IMR-90 (cell line): ENCODE measurements at regions not wholly inside any gene's neighbourhood (a gene's known extent, or its start where the extent isn't known, plus 50 kb on each side); places are given as distances from the start of the nearest gene placed in this dataset.

Experiments
- ATAC-seq: fragments of 200-7000 bp; cut with Tn5 transposase; 2 replicates; pipeline ENCODE4 v1.9.1; 2020; ENCODE audit warnings: low read depth, mild to moderate bottlenecking, moderate library complexity
- BruUV-seq: library from RNA; stranded (reverse); fragments of 400-500 nt; replicated peaks from 2 replicates; lab custom pipeline; 2021; lab: Mats Ljungman, UMichigan
- CTCF ChIA-PET: fragments of 300-600 bp; formaldehyde crosslinking; extraction: SDS; loops from one replicate; lab custom pipeline; 2021; ENCODE audit warnings: antibody characterized with exemption; lab: Yijun Ruan, JAX
- POLR2A ChIA-PET: fragments of 300-600 bp; sonication (Branson Sonifier 250); formaldehyde crosslinking; loops from one replicate; lab custom pipeline; 2022; ENCODE audit warnings: antibody characterized with exemption; ENCODE audit not compliant: unreplicated experiment; lab: Charles Lee
- DNase-seq: peaks from one replicate; pipeline ENCODE4 v3.0.0; 2013
- H2AFZ ChIP-seq: replicated peaks from 2 replicates; pipeline ENCODE3; 2013; ENCODE audit warnings: low read length, mild to moderate bottlenecking; ENCODE audit not compliant: poor library complexity
- H2AK5ac ChIP-seq: 2 replicates; pipeline ENCODE4 v1.6.1; 2013; ENCODE audit warnings: low read depth, low read length, inconsistent platforms
- H2AK9ac ChIP-seq: replicated peaks from 2 replicates; pipeline ENCODE3; 2013; ENCODE audit warnings: mild to moderate bottlenecking, low read depth, low read length, moderate library complexity; ENCODE audit not compliant: poor library complexity
- H2BK120ac ChIP-seq: 2 replicates; pipeline ENCODE4 v1.6.1; 2013; ENCODE audit warnings: low read depth, low read length, inconsistent platforms
- H2BK15ac ChIP-seq: 3 replicates; pipeline ENCODE4 v1.6.1; 2013; ENCODE audit warnings: low read depth, low read length, inconsistent platforms
- H2BK20ac ChIP-seq: 2 replicates; pipeline ENCODE4 v1.6.1; 2013; ENCODE audit warnings: low read depth, mild to moderate bottlenecking, inconsistent platforms, low read length, moderate library complexity
- H2BK5ac ChIP-seq: 2 replicates; pipeline ENCODE4 v1.6.1; 2013; ENCODE audit warnings: mild to moderate bottlenecking, low read depth, low read length, inconsistent platforms; ENCODE audit not compliant: poor library complexity, severe bottlenecking
- H3K14ac ChIP-seq: replicated peaks from 2 replicates; pipeline ENCODE4 v1.6.1; 2013; ENCODE audit warnings: low read depth, low read length, inconsistent platforms
- H3K18ac ChIP-seq: 2 replicates; pipeline ENCODE4 v1.6.1; 2013; ENCODE audit warnings: low read depth, low read length, control low read depth
- H3K23ac ChIP-seq: 2 replicates; pipeline ENCODE4 v1.6.1; 2013; ENCODE audit warnings: low read depth, low read length, inconsistent platforms
- H3K27ac ChIP-seq: 2 replicates; pipeline ENCODE4 v1.5.1; 2013; ENCODE audit warnings: mild to moderate bottlenecking, control low read depth, low read length; ENCODE audit not compliant: insufficient read depth
- H3K27me3 ChIP-seq: 2 replicates; pipeline ENCODE4 v1.6.1; 2013; ENCODE audit warnings: low read length; ENCODE audit not compliant: control insufficient read depth, insufficient read depth
- H3K36me3 ChIP-seq: 2 replicates; pipeline ENCODE4 v1.6.1; 2013; ENCODE audit warnings: low read length, mixed read lengths; ENCODE audit not compliant: control insufficient read depth, insufficient read depth
- H3K4ac ChIP-seq: 2 replicates; pipeline ENCODE4 v1.6.1; 2013; ENCODE audit warnings: low read depth, low read length, inconsistent platforms
- H3K4me1 ChIP-seq: 2 replicates; pipeline ENCODE4 v1.6.1; 2013; ENCODE audit warnings: low read length, mixed read lengths; ENCODE audit not compliant: control insufficient read depth, insufficient read depth
- H3K4me2 ChIP-seq: 2 replicates; pipeline ENCODE4 v1.6.1; 2013; ENCODE audit warnings: low read depth, mild to moderate bottlenecking, control low read depth, low read length, moderate library complexity
- H3K4me3 ChIP-seq: 2 replicates; pipeline ENCODE4 v1.5.1; 2013; ENCODE audit warnings: low read depth, mild to moderate bottlenecking, control low read depth, low read length, moderate library complexity; ENCODE audit not compliant: insufficient read depth
- H3K56ac ChIP-seq: 2 replicates; pipeline ENCODE4 v1.6.1; 2013; ENCODE audit warnings: low read length, inconsistent platforms; ENCODE audit not compliant: insufficient read depth; ENCODE audit errors: extremely low read depth
- H3K79me1 ChIP-seq, 2 experiments: 2 replicates each; pipeline ENCODE4 v1.6.1; 2013; ENCODE audit warnings: low read length in 2 of 2, inconsistent platforms in 1 of 2, low read depth in 1 of 2
- H3K9ac ChIP-seq: 2 replicates; pipeline ENCODE4 v1.6.1; 2013; ENCODE audit warnings: low read depth, low read length, control low read depth
- H3K9me1 ChIP-seq: 2 replicates; pipeline ENCODE4 v1.6.1; 2013; ENCODE audit warnings: low read length, inconsistent platforms; ENCODE audit not compliant: insufficient read depth
- H3K9me3 ChIP-seq: 2 replicates; pipeline ENCODE4 v1.6.1; 2013; ENCODE audit warnings: low read length; ENCODE audit not compliant: control insufficient read depth, insufficient read depth
- H4K20me1 ChIP-seq: 2 replicates; pipeline ENCODE4 v1.6.1; 2013; ENCODE audit warnings: low read length, inconsistent platforms; ENCODE audit not compliant: insufficient read depth
- H4K5ac ChIP-seq: 2 replicates; pipeline ENCODE4 v1.6.1; 2013; ENCODE audit warnings: mild to moderate bottlenecking, low read depth, low read length, control low read depth
- H4K8ac ChIP-seq, 2 experiments: 2 replicates each; pipeline ENCODE4 v1.6.1; 2013; ENCODE audit warnings: low read depth in 2 of 2, low read length in 2 of 2, control low read depth in 1 of 2, inconsistent platforms in 1 of 2
- H4K91ac ChIP-seq: 2 replicates; pipeline ENCODE4 v1.6.1; 2013; ENCODE audit warnings: low read depth, low read length, inconsistent platforms; ENCODE audit not compliant: insufficient read depth
- BHLHE40 ChIP-seq: fragments of 150-350 bp; IDR thresholded peaks from 2 replicates; pipeline ENCODE4 v1.6.1; 2016; ENCODE audit warnings: mild to moderate bottlenecking, low read depth, low read length
- CEBPB ChIP-seq: IDR thresholded peaks from 2 replicates; pipeline ENCODE4 v1.6.1; 2012; ENCODE audit warnings: low read depth, low read length, improper control_type of control experiment
- CHD1 ChIP-seq: IDR thresholded peaks from 2 replicates; pipeline ENCODE4 v1.6.1; 2012; ENCODE audit warnings: low read depth, low read length, improper control_type of control experiment
- CTCF ChIP-seq: conservative IDR thresholded peaks from 2 replicates; pipeline ENCODE4 v1.5.1; 2012; ENCODE audit warnings: mild to moderate bottlenecking, low read depth, low read length, improper control_type of control experiment
- ELK1 ChIP-seq: fragments of 150-350 bp; IDR thresholded peaks from 2 replicates; pipeline ENCODE4 v1.6.1; 2016; ENCODE audit warnings: low read depth, mild to moderate bottlenecking, low read length, moderate library complexity, borderline replicate concordance
- FOS ChIP-seq: fragments of 150-350 bp; IDR thresholded peaks from 2 replicates; pipeline ENCODE4 v1.6.1; 2016; ENCODE audit warnings: low read depth, low read length
- MAZ ChIP-seq: IDR thresholded peaks from 2 replicates; pipeline ENCODE4 v1.6.1; 2012; ENCODE audit warnings: low read depth, mild to moderate bottlenecking, low read length, improper control_type of control experiment, moderate library complexity, borderline replicate concordance
- POLR2A ChIP-seq: IDR thresholded peaks from 2 replicates; pipeline ENCODE4 v1.6.1; 2012; ENCODE audit warnings: mild to moderate bottlenecking, low read depth, low read length
- RAD21 ChIP-seq: IDR thresholded peaks from 2 replicates; pipeline ENCODE4 v1.6.1; 2012; ENCODE audit warnings: low read length, improper control_type of control experiment
- USF2 ChIP-seq: fragments of 150-350 bp; IDR thresholded peaks from 2 replicates; pipeline ENCODE4 v1.6.1; 2017; ENCODE audit warnings: mild to moderate bottlenecking, antibody characterized with exemption, low read length, low read depth
- WGBS, 2 experiments: methylation state at CpG; one replicate each; pipeline versions ENCODE4 v1.1.5 to v1.1.7; 2013; ENCODE audit warnings: missing lambda C conversion rate in 2 of 2; ENCODE audit not compliant: insufficient read length in 1 of 2; ENCODE audit errors: extremely low coverage in 2 of 2; 5-methylcytosine and 5-hydroxymethylcytosine counted together
- dilution Hi-C: fragments of 300-500 bp; cut with HindIII; formaldehyde crosslinking; loops from one replicate; pipeline ENCODE4 v1.14.3; 2018; ENCODE audit warnings: low sequenced_read_pairs; ENCODE audit not compliant: unreplicated experiment
- in situ Hi-C: fragments of 300-500 bp; cut with MboI; formaldehyde crosslinking; loops from 3 replicates; pipeline ENCODE4 v1.14.3; 2019; ENCODE audit warnings: low sequenced_read_pairs, inconsistent platforms, mixed read lengths
- intact Hi-C: fragments of 100-400 bp; cut with micrococcal nuclease; formaldehyde crosslinking; loops from 2 replicates; pipeline ENCODE4 v1.10.0; 2022

DNA sequence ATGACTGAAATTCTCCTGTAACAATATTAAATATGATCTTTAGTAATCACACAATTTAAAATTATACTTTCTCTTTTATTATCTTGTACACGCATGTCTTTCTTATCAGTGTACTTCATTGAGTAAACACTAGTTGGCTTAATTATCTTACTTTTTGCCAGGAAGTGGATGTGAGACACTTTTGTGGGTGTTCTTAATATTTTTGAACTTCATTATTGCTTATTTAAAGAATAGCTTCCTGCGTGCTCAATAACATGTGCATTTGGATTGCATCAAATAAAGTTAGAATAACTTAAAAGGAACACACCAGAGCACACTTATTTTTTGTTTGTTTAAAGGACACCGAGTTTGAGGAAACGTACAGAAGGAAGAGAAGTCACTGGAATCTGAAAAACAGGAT is 128.5 kb upstream of the VEGFC start:
- WGBS, 2 experiments: no CpG with 5 or more reads among the region's 4 CpGs
- no TSS peak for BruUV-seq
- in situ Hi-C loops (no loop called here), dilution Hi-C loops (no loop called here), intact Hi-C loops (no loop called here)
- CTCF ChIA-PET: no interaction called here
- peaks cover 1% of the 10 kb centered on the region; the same call in 1 of the 2 replicates for H3K9me3 ChIP-seq
- peak overlapping the region in 1 of 2 experiments; percentile 32; a peak in 1 of 4 replicates for H4K8ac ChIP-seq
- no peaks in the 10 kb centered on the region for H3K79me1 ChIP-seq
- no peak overlapping the region for H2AK9ac ChIP-seq
- no peak overlapping the region for H2AK5ac ChIP-seq
- H3K4me1 ChIP-seq: no peaks in the 10 kb centered on the region; the same call in 1 of the 2 replicates
- peak overlapping the region; percentile 7; the same call in 1 of the 2 replicates for H3K4ac ChIP-seq
- H3K18ac ChIP-seq: peak overlapping the region; percentile 81; the same call in 1 of the 2 replicates
- H3K56ac ChIP-seq: no peak overlapping the region
- peak overlapping the region; percentile 59; the same call in 1 of the 2 replicates for H3K4me2 ChIP-seq
- peak overlapping the region; percentile 37; the same call in 1 of the 2 replicates for H2BK20ac ChIP-seq
- DNase-seq (no peak), ATAC-seq (peak; percentile 24; the same call in 1 of the 2 replicates)
- H3K36me3 ChIP-seq: no peaks in the 10 kb centered on the region
- POLR2A ChIA-PET: no interaction called here
- peak overlapping the region; percentile 44; the same call in 1 of the 2 replicates for H4K5ac ChIP-seq
- no peak for TF ChIP-seq CTCF
- no peak for TF ChIP-seq BHLHE40
- no peak for TF ChIP-seq MAZ
- TF ChIP-seq USF2: no peak
- TF ChIP-seq ELK1: no peak
- no peak for TF ChIP-seq RAD21
- no peak for TF ChIP-seq POLR2A
- no peak for TF ChIP-seq CHD1
- TF ChIP-seq FOS: no peak
- TF ChIP-seq CEBPB: no peak
- peak overlapping the region; percentile 81 for H2BK5ac ChIP-seq
- no peak overlapping the region; the same call in 1 of the 2 replicates for H3K27ac ChIP-seq
- no peak overlapping the region for H3K9ac ChIP-seq
- H2AFZ ChIP-seq: no peak overlapping the region
- H2BK120ac ChIP-seq: peak overlapping the region; percentile 4; the same call in 1 of the 2 replicates
- H3K9me1 ChIP-seq: no peaks in the 10 kb centered on the region
- H3K23ac ChIP-seq: no peak overlapping the region
- no peak overlapping the region for H3K4me3 ChIP-seq
- no peak overlapping the region for H2BK15ac ChIP-seq
- peak overlapping the region; percentile 8; the same call in 1 of the 2 replicates for H3K14ac ChIP-seq
- no peaks in the 10 kb centered on the region for H4K20me1 ChIP-seq
- H3K27me3 ChIP-seq: no peaks in the 10 kb centered on the region
- H4K91ac ChIP-seq: no peak overlapping the region
